ENCODE measurements at regions not wholly inside any gene's neighbourhood (a gene's known extent, or its start where the extent isn't known, plus 50 kb on each side); places are given as distances from the start of the nearest gene placed in this dataset.
"Not testable (repeated sequence)": the region's sequence is repeated elsewhere in the genome, so short reads cannot be mapped to it uniquely, and the experiment has no call there.

DNA sequence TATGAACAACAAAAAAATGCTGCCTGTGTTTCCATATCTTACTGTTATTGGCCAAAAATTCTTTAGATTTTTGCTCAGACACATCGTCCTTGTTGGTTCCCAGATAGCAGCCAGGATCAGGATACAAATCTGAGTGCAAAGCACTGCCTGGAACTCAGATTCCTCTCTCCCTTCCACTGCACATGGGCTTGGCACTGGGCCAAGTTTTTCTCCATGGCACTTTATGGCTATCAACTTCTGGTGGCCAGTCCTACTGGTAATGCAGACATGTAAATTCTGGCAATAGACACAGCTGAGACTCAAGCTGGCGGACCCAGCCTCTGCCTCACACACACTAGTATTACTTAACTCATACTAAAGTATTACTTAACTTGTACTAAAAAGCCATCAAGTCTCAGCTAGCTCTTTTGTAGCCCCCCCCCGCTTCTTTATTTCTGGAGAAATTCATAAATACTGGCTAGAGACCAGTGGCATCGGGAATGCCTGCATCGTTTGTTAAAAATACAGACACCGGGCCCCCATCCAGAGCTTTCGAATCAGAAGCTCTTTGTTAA is 181.2 kb upstream of the COX10 start:
- ATAC-seq (no peak), DNase-seq (no peak)
- Mint-ChIP-seq H3K4me3 (no peak overlapping the region), H3K9me3 (peaks cover 0 to 1% (median 0%) of the 10 kb centered on the region in 9 donors), H3K36me3 (peaks cover 0 to 12% (median 2%) of the 10 kb centered on the region in 3 donors), H3K4me1 (no peaks in the 10 kb centered on the region), H3K27ac (no peak overlapping the region), H3K27me3 (no peaks in the 10 kb centered on the region)
- POLR2A ChIA-PET, result no interaction called here

DNA sequence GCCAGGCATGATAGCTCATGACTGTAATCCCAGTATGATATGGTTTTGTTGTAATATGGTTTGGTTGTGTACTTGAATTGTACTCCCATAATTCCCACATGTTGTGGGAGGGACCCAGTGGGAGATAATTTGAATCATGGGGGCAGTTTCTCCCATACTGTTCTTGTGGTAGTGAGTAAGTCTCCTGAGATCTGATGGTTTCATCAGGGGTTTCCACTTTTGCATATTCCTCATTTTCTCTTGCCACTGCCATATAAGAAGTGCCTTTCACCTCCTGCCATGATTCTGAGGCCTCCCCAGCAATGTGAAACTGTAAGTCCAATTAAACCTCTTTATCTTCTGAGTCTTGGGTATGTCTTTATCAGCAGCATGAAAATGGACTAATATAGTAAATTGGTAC is 160.3 kb upstream of the COX10 start:
- H3K27ac Mint-ChIP-seq, H3K4me3 Mint-ChIP-seq, ATAC-seq, POLR2A ChIA-PET, H3K4me1 Mint-ChIP-seq, H3K9me3 Mint-ChIP-seq, DNase-seq, H3K36me3 Mint-ChIP-seq, H3K27me3 Mint-ChIP-seq: not testable (repeated sequence)

DNA sequence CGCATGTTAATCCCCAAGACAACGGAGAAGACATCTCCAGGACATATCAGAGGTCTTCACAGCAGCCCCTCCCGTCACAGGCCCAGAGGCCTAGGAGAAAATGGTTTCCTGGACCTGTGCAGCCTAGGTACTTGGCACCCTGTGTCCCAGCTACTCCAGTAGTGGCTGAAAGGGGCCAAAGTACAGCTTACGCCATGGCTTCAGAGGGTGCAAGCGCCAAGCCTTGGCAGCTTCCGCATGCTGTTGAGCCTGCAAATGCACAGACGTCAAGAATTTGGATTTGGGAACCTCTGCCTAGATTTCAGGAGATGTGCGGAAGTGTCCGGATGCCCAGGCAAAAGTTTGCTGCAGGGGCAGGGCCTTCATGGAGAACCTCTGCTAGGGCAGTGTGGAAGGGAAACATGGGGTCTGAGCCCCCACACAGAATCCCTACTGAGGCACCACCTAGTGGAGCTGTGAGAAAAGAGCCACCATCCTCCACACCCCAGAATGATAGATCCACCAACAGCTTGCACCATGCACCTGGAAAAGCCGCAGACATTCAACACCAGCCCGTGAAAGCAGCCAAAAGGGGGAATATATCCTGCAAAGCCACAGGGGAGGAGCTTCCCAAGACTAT is 159.3 kb upstream of the COX10 start:
- H3K27me3 Mint-ChIP-seq, result no peaks in the 10 kb centered on the region
- H3K27ac Mint-ChIP-seq, result no peak overlapping the region
- H3K36me3 Mint-ChIP-seq, result peaks cover 0 to 8% (median 5%) of the 10 kb centered on the region in 3 donors
- ATAC-seq, result no peak
- peaks cover 0 to 10% (median 1%) of the 10 kb centered on the region in 9 donors for H3K9me3 Mint-ChIP-seq
- H3K4me3 Mint-ChIP-seq, result no peak overlapping the region
- POLR2A ChIA-PET, result no interaction called here
- no peak for DNase-seq
- peaks cover 0 to 2% (median 0%) of the 10 kb centered on the region in 4 donors for H3K4me1 Mint-ChIP-seq

DNA sequence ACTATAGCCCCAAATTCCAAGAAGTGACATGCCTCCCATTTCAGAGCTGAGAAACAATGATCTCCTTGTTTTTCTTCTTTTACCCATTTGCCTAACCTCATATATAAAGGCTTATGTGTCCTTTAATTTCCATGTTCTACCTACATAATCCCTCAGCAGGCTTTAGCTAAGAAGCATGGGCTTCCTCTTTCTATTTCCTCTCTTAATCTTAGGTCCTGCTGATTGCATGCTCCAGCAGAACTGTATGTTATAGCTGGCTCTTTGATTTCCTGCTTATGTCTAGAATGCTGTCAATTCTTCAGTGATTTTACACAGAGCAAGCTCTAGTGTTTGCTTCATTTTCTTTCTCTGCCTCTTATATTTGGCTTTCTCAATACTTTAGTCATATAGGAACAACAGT is 151.7 kb upstream of the COX10 start:
- peaks cover 0 to 10% (median 1%) of the 10 kb centered on the region in 9 donors for H3K9me3 Mint-ChIP-seq
- ATAC-seq, result no peak
- peaks cover 0 to 35% (median 2%) of the 10 kb centered on the region in 4 donors for H3K4me1 Mint-ChIP-seq
- peak overlapping the region in 1 of 10 donors; percentile 12 for H3K27ac Mint-ChIP-seq
- peak overlapping the region in 1 of 10 donors; percentile 5 for H3K4me3 Mint-ChIP-seq
- peaks cover 0 to 8% (median 8%) of the 10 kb centered on the region in 3 donors for H3K36me3 Mint-ChIP-seq
- H3K27me3 Mint-ChIP-seq, result no peaks in the 10 kb centered on the region
- POLR2A ChIA-PET, result interaction anchor here (0.7 kb wide), 1 partner anchor 196 kb away, joined by 3 read pairs; no protein-coding TSS in a partner anchor
- DNase-seq, result no peak

DNA sequence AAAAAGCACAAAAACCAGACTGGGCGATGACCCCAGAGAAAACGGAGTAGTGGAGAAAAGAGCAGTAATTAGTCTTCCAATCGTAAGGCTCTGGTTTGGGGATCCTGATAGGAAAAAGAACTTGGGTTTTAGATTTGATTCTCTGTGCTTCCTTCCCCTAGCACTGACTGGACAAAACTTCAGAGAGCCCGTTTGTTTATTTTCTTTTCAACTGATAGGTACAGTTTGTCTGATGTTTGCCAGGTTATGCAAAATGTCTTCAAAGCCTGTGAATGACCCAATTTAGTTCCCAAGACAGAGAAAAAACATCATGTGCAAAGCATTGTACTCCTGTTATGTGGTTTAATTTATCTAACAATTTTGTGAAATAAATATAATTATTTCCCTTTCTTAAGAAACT is 151.1 kb upstream of the COX10 start:
- POLR2A ChIA-PET, result no interaction called here
- Mint-ChIP-seq H3K27ac (no peak overlapping the region), H3K4me3 (no peak overlapping the region), H3K4me1 (peaks cover 0 to 35% (median 2%) of the 10 kb centered on the region in 4 donors), H3K9me3 (peaks cover 0 to 6% (median 0%) of the 10 kb centered on the region in 9 donors), H3K27me3 (no peaks in the 10 kb centered on the region), H3K36me3 (peaks cover 0 to 4% (median 3%) of the 10 kb centered on the region in 3 donors)
- DNase-seq (no peak), ATAC-seq (no peak)

DNA sequence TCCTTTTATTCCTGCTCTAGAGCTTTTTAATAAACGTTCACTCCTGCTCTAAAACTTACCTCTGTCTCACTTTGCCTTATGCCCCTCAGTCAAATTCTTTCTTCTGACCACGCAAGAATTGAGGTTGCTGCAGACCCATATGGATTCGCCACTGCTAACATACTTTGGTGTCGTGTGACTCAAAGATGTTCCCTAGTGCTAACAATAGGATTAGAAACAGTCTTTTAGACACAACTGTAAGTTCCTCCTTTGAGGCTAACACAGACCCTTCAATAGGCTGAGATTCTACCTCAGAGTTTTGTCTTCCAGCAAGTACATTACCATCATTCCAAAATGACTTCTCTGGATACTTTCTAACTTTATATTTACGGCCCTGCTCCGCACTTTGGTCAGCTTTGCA is 149.5 kb upstream of the COX10 start:
- H3K4me1 Mint-ChIP-seq, result peaks cover 0 to 33% (median 2%) of the 10 kb centered on the region in 4 donors
- H3K9me3 Mint-ChIP-seq, result no peaks in the 10 kb centered on the region
- no peak overlapping the region for H3K4me3 Mint-ChIP-seq
- no peaks in the 10 kb centered on the region for H3K27me3 Mint-ChIP-seq
- ATAC-seq (no peak), DNase-seq (no peak)
- H3K36me3 Mint-ChIP-seq, result peaks cover 0 to 3% (median 3%) of the 10 kb centered on the region in 3 donors
- POLR2A ChIA-PET, result no interaction called here
- no peak overlapping the region for H3K27ac Mint-ChIP-seq

DNA sequence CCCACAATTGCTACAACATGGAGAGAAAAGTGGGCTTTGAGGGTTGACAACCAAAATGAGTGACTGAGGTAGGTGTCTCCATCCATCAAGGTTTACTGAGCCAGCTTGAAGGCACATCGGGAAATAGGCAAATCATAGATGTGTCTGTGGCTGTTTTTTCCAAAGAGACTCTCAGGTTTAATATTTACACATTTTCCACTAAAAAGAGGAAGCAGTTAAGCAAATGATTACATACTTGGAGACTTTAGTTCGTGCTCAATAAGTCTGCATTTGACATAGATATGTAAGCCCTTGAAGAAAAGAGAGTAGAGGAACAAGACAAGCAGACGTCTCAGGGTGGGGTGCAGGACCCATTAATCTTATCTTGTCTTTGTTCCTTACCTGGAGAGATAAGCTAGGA is 148.9 kb upstream of the COX10 start:
- Mint-ChIP-seq H3K4me3 (no peak overlapping the region), H3K9me3 (no peaks in the 10 kb centered on the region), H3K4me1 (peaks cover 0 to 33% (median 2%) of the 10 kb centered on the region in 4 donors), H3K27me3 (no peaks in the 10 kb centered on the region), H3K36me3 (peaks cover 0 to 3% (median 3%) of the 10 kb centered on the region in 3 donors), H3K27ac (no peak overlapping the region)
- ATAC-seq (no peak), DNase-seq (no peak)
- POLR2A ChIA-PET, result no interaction called here

DNA sequence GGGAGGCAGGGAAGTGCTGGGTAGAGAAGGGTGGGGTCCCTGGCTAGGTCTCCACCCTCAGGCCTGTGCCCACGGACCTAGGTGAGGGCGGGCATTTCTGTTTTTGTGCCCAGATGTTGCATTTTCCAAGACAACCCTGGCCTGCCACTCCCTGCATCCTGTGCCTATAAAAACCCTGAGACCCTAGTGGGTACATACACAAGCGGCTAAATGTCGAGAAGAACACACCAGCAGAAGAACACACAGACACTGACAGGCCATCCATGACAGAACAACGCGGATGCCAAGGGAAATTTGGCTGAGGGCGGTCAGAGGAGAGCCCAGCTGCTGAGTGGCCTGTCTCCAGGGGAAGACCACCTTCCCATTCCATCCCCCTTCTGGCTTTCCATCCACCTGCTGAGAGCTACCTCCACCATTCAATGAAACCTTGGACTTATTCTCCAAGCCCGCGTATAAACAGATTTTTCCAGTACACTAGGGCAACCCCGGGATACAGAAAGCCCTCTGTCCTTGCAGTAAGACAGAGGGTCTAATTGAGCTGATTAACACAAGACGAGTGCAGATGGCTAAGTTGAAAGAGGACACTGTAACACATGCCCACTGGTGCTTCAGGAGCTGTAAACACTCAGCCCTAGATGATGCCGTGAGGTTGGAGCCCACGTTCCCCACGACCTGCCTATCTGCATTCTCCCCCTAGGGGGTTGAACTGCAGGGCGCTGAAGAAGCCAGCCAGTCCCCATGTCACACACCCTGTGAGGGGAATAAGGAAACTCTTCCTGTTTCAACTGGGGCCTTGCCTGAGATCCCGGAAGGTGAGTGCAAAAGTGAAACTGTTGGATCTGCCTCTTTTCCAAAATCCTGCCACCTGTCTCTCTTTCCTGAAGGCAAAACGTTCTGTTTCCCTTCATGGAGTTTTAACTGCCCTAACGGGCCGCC is 147.2 kb upstream of the COX10 start:
- Mint-ChIP-seq H3K4me3 (no peak overlapping the region), H3K27me3 (no peaks in the 10 kb centered on the region), H3K36me3 (no peaks in the 10 kb centered on the region), H3K9me3 (no peaks in the 10 kb centered on the region), H3K27ac (peak overlapping the region in 1 of 10 donors; percentile 29), H3K4me1 (peaks cover 0 to 28% (median 2%) of the 10 kb centered on the region in 4 donors)
- ATAC-seq, result no peak
- POLR2A ChIA-PET, result no interaction called here
- no peak for DNase-seq

DNA sequence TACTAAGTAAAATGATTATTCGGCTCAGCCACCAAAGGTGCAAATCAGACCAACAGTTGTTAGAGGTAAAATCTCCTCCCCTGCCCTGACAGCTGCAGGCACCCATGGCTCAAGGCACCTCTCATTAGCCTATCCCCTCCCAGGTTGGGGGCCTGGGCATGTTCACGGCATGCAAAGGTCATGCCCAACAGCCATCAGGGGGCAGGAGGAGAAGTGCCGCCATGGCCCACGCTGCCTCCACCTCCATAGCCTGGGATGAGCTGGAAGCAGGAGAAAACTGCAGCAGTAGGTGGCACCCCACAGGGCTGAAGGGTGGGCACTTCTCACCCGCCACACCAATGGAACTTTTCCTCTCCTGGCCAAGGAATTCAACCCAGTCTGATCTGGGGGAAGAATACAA is 146.4 kb upstream of the COX10 start:
- Mint-ChIP-seq H3K27ac (no peak overlapping the region), H3K36me3 (no peaks in the 10 kb centered on the region), H3K4me3 (no peak overlapping the region), H3K9me3 (no peaks in the 10 kb centered on the region), H3K27me3 (no peaks in the 10 kb centered on the region), H3K4me1 (peaks cover 0 to 20% (median 2%) of the 10 kb centered on the region in 4 donors)
- POLR2A ChIA-PET, result no interaction called here
- ATAC-seq (no peak), DNase-seq (no peak)

DNA sequence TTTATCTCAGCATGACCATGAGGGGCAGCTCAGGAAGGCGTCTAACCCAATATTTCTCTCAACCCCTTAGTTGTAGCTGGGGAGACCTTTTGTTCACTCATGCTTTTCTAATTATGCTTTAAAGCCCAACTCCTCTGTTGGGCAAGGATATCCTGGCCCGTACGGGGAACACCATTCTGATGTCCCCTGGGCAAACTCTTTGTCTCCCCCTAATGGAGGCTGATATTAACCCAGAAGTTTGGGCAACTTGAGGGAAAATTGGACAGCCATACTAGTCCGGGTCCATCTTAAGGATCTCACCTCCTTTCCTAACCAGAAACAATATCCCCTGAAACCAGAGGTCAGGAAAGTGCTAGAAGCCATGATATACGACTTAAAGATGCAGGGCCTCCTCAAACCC is 143.7 kb upstream of the COX10 start:
- DNase-seq (no peak), ATAC-seq (no peak)
- peaks cover 0 to 4% (median 0%) of the 10 kb centered on the region in 9 donors for H3K9me3 Mint-ChIP-seq
- H3K27me3 Mint-ChIP-seq, result peaks cover 0 to 3% (median 0%) of the 10 kb centered on the region in 5 donors
- peaks cover 0 to 13% (median 1%) of the 10 kb centered on the region in 4 donors for H3K4me1 Mint-ChIP-seq
- POLR2A ChIA-PET, result no interaction called here
- H3K36me3 Mint-ChIP-seq, result peaks cover 0 to 4% (median 4%) of the 10 kb centered on the region in 3 donors
- no peak overlapping the region for H3K27ac Mint-ChIP-seq
- no peak overlapping the region for H3K4me3 Mint-ChIP-seq

DNA sequence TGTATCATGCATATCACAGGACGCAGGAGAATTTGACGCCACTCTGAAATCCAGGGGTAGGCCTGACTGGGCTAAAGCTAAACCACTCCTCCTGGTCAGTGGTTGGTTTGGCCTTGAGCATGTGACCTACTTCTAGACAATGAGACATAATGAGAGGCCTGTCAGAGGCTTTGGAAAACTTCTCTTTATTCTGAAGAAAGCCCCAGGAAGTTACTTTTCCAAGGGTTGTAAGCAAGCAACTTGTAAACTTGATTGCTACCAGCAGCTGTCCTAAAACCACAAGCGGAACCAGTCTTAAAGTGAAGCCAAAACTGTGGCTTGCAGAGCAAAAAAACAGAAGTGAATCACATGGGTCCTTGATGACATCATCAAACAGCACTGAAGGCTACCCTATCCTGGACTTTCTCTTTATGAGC is 138.2 kb upstream of the COX10 start:
- Mint-ChIP-seq H3K4me3 (peak overlapping the region in 1 of 10 donors; percentile 7), H3K4me1 (peaks cover 0 to 31% (median 1%) of the 10 kb centered on the region in 4 donors), H3K9me3 (peaks cover 0 to 14% (median 0%) of the 10 kb centered on the region in 9 donors), H3K27ac (peak overlapping the region in 1 of 10 donors; percentile 79), H3K36me3 (peaks cover 3 to 32% (median 9%) of the 10 kb centered on the region in 3 donors), H3K27me3 (peaks cover 0 to 3% (median 0%) of the 10 kb centered on the region in 5 donors)
- POLR2A ChIA-PET, result no interaction called here
- no peak for ATAC-seq
- peak in 1 of 10 donors; percentile 21 for DNase-seq

DNA sequence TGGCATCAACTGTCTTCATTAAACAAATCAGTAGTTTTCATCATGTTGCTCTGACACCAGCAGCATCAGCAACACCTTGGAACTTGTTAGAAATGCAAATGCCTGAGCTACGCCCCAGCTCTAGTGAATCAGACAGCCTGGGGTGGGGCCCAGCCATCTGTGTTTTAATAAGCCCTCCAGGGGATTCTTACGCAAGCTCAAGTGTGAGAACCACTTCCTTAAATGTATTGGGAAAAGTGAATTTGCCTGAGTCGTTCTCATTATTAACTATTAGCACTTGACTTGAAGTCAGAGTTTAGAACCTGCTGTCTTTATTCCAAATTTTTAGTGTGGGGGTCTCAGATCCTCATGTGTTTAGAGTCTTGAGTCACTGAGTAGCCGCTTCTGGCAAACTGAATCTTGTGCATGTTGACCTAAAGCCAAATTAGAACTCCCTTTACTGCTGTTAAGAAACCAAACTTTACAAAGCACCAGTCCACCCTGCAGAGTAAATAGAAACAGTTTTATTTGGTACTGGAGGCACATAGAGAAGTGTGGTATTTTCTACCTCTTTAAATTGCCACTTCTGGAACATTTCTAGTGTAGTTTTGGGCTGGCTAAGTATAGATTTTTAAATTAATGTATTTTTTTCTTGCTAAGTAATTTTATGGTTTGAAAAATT is 137.4 kb upstream of the COX10 start:
- ATAC-seq, result peak in 1 of 2 donors; percentile 41
- peak overlapping the region in 2 of 10 donors; percentile 30 to 79 for H3K27ac Mint-ChIP-seq
- H3K27me3 Mint-ChIP-seq, result peaks cover 0 to 3% (median 0%) of the 10 kb centered on the region in 5 donors

More for the DNA sequence above, 137.4 kb upstream of the COX10 start:
- Mint-ChIP-seq H3K36me3 (peaks cover 3 to 33% (median 9%) of the 10 kb centered on the region in 3 donors), H3K4me3 (peak overlapping the region in 1 of 10 donors; percentile 11), H3K9me3 (peaks cover 0 to 14% (median 0%) of the 10 kb centered on the region in 9 donors), H3K4me1 (peaks cover 0 to 31% (median 1%) of the 10 kb centered on the region in 4 donors)
- DNase-seq, result peak in 1 of 10 donors; percentile 27
- POLR2A ChIA-PET, result no interaction called here

Measured in naive thymus-derived CD8-positive, alpha-beta T cell (primary cell).